ENCODE measurements at regions not wholly inside any gene's neighbourhood (a gene's known extent, or its start where the extent isn't known, plus 50 kb on each side); places are given as distances from the start of the nearest gene placed in this dataset.

DNA sequence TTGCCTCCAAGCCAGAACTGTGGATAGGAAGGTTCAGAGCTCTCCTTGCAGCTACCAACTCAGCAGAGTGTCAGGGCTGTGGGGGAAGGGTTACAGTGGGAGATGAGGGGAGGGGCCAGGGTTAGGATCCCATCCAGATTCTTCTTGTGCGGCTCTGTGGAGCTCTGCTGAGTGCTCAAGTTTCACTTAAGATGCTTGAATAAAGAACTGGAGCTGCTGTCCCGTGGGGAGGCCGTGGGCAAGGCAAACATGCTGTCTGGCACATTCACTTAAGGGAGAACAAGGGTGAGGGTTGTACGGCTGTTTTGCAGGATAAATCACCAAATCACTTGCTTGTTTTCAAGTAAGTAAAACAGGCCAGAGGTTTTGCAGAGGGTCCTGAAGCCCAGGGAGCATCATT, 197.1 kb downstream of the FAM76B start:
- H3K27ac ChIP-seq, result peak overlapping the region; percentile 28

DNA sequence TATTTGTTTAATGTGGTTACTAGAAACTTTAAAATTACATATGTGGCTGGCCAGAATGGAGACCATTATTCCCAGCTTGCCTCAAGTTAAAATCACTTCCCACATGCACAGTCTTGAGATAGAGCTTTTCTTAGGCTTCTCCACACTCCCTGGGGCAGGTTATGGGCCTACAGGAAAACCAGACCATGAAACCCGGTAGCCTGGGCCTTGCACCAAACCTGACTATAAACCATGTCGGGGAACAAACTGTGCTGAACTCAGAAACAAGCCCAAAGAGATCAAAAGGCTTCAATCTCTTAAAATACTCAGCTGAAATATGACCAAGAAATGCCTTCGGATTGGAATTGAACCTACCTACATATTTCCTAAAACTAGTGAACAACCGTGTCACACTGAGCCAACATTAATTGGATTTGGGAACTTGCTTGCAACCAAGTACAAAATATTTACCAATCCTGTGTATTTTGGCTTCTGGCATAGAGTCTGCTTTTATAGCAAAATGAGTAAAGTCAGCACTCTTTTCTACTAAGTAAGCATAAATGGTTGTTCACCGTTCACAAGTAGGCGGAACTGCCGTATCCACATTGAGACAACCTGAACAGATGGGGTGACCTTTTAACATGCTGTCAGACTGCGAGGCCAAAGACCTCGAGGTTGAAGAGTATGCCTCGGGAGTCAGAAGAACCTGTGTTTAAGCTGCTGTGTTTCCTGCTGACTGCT, 199.5 kb downstream of the FAM76B start:
- TF ChIP-seq ZFX (IDR thresholded peaks at IDR 0.05), result no peak
- TF ChIP-seq CTCF (conservative IDR thresholded peaks at IDR 0.05), result no peak

More for the DNA sequence above, 197.1 kb downstream of the FAM76B start:
- TF ChIP-seq ZFX (IDR thresholded peaks at IDR 0.05), result no peak
- no peak for TF ChIP-seq CTCF (conservative IDR thresholded peaks at IDR 0.05)

GRCh38 chr11:95588821-95589220, 200.8 kb downstream of the FAM76B start:
- TF ChIP-seq CTCF (conservative IDR thresholded peaks at IDR 0.05) (no peak), ZFX (IDR thresholded peaks at IDR 0.05) (no peak)
- H3K27ac ChIP-seq, result no peak overlapping the region

More for the DNA sequence above, 199.5 kb downstream of the FAM76B start:
- H3K27ac ChIP-seq, result peak overlapping the region; percentile 26; the same call in 1 of the 2 replicates

- TF ChIP-seq ZFX (IDR thresholded peaks at IDR 0.05) (no peak), CTCF (conservative IDR thresholded peaks at IDR 0.05) (no peak)
- H3K27ac ChIP-seq, result no peak overlapping the region
Observed at GRCh38 chr11:95586661-95587060, 202.9 kb downstream of the FAM76B start.

DNA sequence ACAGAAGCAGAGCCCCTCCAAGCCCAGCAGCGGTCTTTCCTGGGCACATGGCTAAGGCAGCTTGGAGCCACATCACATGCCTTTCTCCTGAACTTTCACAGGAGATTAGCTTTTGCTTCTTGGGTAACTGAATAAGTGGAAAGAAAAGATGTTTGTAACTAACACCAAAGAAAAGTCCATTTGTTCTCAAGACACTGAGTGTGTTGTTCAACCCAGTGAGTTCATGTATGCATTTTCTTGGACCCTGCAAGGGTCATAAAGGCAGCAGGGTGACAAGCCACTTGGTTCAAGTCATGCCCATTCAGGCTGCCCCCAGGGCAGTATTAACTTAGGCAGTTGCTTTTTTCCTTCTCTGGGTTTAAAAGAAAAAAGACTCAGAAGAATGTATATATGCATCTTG, 203.4 kb downstream of the FAM76B start:
- no peak for TF ChIP-seq CTCF (conservative IDR thresholded peaks at IDR 0.05)
- no peak for TF ChIP-seq ZFX (IDR thresholded peaks at IDR 0.05)
- no peak overlapping the region for H3K27ac ChIP-seq

DNA sequence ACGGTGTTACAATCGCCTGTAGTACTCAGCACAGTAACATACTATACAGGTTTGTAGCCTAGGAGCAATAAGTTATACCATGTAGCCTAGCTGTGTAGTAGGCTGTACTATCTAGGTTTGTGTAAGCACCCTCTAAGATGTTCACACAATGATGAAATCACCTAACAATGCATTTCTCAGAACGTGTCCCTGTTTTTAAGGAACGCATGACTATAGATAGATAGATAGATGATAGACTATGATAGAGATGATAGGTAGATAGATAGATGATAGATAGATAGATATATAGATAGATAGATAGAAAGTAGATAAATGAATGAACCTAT, 203.9 kb downstream of the FAM76B start:
- no peak overlapping the region for H3K27ac ChIP-seq
- TF ChIP-seq CTCF (conservative IDR thresholded peaks at IDR 0.05) (no peak), ZFX (IDR thresholded peaks at IDR 0.05) (no peak)

DNA sequence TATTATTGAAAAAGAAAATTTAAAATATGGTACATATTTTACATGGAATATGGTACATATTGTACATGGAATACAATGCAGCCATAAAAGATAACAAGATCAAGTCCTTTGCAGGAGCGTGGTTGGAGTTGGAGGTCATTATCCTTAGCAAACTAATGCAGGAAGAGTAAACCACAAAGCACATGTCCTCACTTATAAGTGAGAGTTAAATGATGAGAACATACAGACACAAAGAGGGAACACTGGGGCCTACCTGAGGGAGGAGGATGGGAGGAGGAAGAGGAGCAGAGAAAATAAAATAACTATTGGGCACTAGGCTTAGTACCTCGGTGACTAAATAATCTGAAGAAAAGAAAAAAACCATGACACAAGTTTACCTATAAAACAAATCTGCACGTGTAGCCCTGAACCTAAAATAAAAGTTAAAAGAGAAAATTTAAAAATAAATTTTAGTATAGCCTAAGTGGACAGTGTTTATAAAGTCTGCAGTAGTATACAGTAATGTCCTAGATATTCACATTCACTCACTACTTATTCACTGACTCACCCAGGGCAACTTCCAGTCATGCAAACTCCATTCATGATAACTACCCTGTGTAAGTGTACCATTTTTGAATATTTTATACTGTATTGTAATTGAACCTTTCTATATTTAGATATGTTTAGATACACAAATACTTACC, 204.4 kb downstream of the FAM76B start:
- no peak overlapping the region for H3K27ac ChIP-seq
- TF ChIP-seq ZFX (IDR thresholded peaks at IDR 0.05) (no peak), CTCF (conservative IDR thresholded peaks at IDR 0.05) (no peak)

Measured in C4-2B (cell line).